NCI-H69 (cell line): ENCODE measurements at regions not wholly inside any gene's neighbourhood (a gene's known extent, or its start where the extent isn't known, plus 50 kb on each side); places are given as distances from the start of the nearest gene placed in this dataset.

Experiments
- DNase-seq: peaks from one replicate; lab custom pipeline; 2025; lab: John Stamatoyannopoulos, UW

GRCh38 chr9:108496846-108497245 is 358.9 kb downstream of the ACTL7B start:
- DNase-seq: no peak

- no peak for DNase-seq
These were observed 366.2 kb downstream of the ACTL7B start for GRCh38 chr9:108489567-108489966.

- no peak for DNase-seq
These were observed 369.0 kb downstream of the ACTL7B start for GRCh38 chr9:108486831-108487230.

GRCh38 chr9:108484468-108484867 is 371.3 kb downstream of the ACTL7B start:
- peak; percentile 37 for DNase-seq

- DNase-seq: no peak
These were observed 372.1 kb downstream of the ACTL7B start for GRCh38 chr9:108483676-108484075.

GRCh38 chr9:108479989-108480652 is 375.7 kb downstream of the ACTL7B start:
- no peak for DNase-seq

GRCh38 chr9:108478431-108479332 is 377.1 kb downstream of the ACTL7B start:
- peak; percentile 86 for DNase-seq

GRCh38 chr9:108477529-108478006 is 378.2 kb downstream of the ACTL7B start:
- peak; percentile 96 for DNase-seq

- no peak for DNase-seq
These were observed 379.2 kb downstream of the ACTL7B start for GRCh38 chr9:108476574-108476973.

GRCh38 chr9:108475813-108476212 is 380.0 kb downstream of the ACTL7B start:
- peak; percentile 45 for DNase-seq

- DNase-seq: peak; percentile 55
These were observed 381.4 kb downstream of the ACTL7B start for GRCh38 chr9:108474356-108474755.

GRCh38 chr9:108473209-108474112 is 382.3 kb downstream of the ACTL7B start:
- peak; percentile 94 for DNase-seq

GRCh38 chr9:108469654-108470053 is 386.1 kb downstream of the ACTL7B start:
- no peak for DNase-seq

- peak; percentile 74 for DNase-seq
These were observed 387.4 kb downstream of the ACTL7B start for GRCh38 chr9:108468364-108468763.

- no peak for DNase-seq
These were observed 388.0 kb downstream of the ACTL7B start for GRCh38 chr9:108467653-108468324.

- no peak for DNase-seq
These were observed 388.6 kb downstream of the ACTL7B start for GRCh38 chr9:108467161-108467560.

- no peak for DNase-seq
These were observed 389.5 kb downstream of the ACTL7B start for GRCh38 chr9:108466304-108466703.

GRCh38 chr9:108463932-108464606 is 391.7 kb downstream of the ACTL7B start:
- no peak for DNase-seq

GRCh38 chr9:108456903-108457302 is 398.9 kb downstream of the ACTL7B start:
- DNase-seq: no peak

GRCh38 chr9:108445431-108446071 is 410.2 kb downstream of the ACTL7B start:
- DNase-seq: no peak
